NB4 (cell line): ENCODE measurements at regions not wholly inside any gene's neighbourhood (a gene's known extent, or its start where the extent isn't known, plus 50 kb on each side); places are given as distances from the start of the nearest gene placed in this dataset.

ENCODE experiments used
- POLR2A ChIP-seq: IDR thresholded peaks from 2 replicates; pipeline ENCODE4 v1.6.1; 2011; ENCODE audit warnings: mild to moderate bottlenecking; ENCODE audit not compliant: insufficient read length; ENCODE audit errors: extremely low read depth
- TF ChIP-seq, protein P1 (sequence below): IDR thresholded peaks from 2 replicates; pipeline ENCODE4 v1.6.1; 2011; ENCODE audit warnings: low read depth, low read length

DNA sequence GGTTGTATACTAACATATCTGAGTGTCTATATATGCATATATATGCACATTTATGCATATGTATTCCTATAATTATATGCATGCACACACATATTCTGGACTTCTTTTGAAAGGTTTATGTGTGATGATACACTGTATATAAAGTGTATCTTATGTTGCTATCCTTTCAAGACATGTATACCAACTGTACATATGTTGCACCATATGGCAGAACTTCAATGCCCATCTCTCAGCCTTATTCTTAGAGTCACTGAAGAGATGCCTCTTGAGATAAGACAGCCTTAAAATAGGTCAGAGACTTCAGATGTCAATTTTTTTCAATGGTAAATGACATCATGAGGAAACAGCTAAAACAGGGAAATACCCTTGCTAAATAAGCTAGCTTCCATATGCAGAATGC, 461.4 kb downstream of the SPATA31D1 start:
- TF ChIP-seq, protein P1, sequence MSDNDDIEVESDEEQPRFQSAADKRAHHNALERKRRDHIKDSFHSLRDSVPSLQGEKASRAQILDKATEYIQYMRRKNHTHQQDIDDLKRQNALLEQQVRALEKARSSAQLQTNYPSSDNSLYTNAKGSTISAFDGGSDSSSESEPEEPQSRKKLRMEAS: no peak
- no peak for TF ChIP-seq POLR2A
